ENCODE measurements at regions not wholly inside any gene's neighbourhood (a gene's known extent, or its start where the extent isn't known, plus 50 kb on each side); places are given as distances from the start of the nearest gene placed in this dataset.
"Not testable (repeated sequence)": the region's sequence is repeated elsewhere in the genome, so short reads cannot be mapped to it uniquely, and the experiment has no call there.

- no peak for DNase-seq
Measured at GRCh38 chr11:11755871-11756270, 85.9 kb upstream of the USP47 start.

- DNase-seq = no peak
Measured at GRCh38 chr11:11752679-11753078, 89.1 kb upstream of the USP47 start.

DNA sequence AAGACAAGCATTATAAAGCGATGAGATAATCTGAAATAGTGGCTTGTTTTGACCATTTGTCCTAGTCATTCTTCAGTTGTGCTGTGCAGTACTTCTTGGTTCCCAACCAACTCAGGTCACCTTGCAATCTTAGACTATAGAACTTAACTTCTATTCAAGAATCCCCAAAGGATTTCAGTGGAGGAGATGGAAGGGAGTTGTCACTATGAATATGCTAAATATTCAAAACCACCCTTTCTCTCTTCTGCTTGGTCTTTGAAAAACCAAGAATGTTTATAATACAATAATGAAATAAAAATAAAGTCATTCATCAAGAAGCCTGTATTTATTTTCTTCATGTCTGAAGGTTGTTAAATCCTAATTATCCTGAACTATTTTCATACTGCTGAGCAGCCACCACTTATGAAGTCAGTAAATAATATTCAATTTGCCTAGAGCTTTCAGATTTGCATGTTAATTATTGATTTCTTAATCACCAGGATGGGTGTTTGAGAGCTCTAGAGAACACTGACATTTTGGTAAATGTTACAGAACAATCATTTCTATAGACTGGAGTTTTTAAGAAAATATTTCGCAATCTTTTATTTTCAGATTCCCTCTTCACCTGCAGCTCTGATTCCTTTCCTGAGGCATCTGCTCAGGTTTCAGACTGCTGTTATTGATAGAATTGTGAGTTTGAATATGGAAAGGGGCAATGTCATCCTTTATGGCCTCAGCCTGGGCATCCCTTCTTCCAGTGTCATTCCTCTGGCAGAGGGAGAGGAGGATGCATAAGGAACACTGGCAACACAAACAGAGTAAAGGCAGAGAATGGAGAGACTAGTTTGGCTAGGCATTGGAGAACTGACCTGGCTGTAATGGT, 91.5 kb upstream of the USP47 start:
- DNase-seq = no peak

- no peak for DNase-seq
Measured at GRCh38 chr11:11748706-11749365, 92.9 kb upstream of the USP47 start.

DNA sequence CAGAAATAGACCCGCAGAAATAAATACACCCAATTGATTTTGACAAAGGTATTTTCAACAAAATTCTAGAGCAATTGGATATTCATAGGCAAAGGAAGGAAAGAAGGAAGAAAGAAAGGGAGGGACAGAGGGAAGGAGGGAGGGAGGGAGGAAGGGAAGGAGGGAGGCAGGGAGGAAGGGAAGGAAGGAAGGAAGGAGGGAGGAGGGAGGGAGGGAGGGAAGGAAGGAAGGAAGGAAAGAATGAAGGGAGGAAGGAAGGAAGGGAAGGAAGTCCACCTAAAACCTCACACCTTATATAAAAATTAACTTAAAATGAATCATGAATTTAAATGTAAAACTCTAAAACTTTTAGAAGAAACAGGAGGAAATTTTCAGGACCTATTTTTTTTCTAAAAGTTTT, 94.2 kb upstream of the USP47 start:
- no peak for DNase-seq

DNA sequence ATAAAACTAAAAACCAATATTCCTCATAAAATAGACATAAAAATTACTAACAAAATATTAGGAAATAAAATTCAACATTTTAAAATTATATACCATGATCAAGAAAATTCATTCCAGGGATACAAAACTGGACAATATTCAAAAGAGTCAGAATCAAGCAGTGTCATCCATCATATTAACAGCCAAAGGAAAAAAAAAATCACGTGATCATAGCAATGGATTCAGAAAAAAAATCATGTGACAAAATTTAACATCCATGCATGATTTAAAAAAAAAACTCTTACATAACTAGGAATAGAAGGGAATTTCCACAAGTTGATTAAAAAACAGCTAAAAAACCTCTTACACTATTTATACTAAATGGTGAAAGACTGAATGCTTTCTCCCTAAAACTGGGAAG, 95.3 kb upstream of the USP47 start:
- no peak for DNase-seq

DNA sequence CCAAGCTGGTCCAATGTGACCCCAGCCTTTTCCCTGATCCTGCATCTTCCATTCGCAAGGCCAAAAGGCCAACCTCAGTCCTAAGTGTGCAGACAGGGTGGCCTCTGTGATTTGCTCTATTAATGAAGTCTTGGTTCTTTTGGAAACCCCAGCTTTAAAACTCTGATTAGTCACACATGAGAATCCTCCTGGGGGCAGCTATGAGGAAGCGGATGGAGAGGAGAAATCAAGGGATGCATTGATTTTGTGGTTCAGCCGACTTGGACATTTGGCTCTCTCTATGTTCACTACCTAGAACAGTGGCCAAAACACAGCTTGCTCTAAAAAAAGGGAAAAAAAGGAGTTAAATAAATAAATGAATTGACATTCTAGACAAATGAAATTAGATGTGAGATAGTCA, 98.6 kb upstream of the USP47 start:
- no peak for DNase-seq

DNA sequence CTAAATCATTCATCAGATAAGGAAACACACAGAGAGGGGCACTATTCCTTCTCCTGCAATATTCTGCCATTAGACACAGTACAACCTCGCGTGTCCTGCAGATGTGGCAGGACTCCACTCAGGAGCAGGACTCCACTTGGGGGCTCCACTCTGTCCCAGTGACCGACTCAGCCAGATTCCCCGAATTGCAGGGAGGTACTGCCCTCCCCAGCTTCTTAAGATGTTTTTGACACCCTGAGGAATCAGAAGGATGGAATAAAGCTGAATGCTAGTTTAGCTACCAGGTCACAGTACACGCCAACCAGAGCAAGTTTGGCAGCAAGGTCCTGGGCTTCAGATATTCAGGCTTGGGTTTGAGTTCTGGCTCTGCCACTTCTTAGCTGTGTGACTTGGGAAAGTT, 99.3 kb upstream of the USP47 start:
- DNase-seq = no peak

DNA sequence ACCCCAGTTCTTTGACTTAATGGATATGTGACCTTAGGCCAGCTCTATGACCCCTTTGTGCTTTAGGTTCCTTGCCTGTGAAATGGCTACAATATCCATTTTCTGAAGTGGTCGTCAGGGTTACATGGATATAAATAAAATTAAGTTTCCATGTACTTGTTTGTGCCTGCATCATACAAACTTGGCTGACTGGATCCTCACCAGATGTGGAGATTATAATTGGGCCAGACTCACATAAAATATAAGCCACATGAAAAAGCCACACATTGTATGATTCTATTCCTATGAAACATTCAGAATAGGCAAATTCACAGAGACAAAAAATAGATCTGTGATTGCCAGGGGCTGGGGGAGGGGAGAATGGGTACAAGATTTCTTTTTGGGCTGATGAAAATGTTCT, 100.9 kb upstream of the USP47 start:
- no peak for DNase-seq

DNA sequence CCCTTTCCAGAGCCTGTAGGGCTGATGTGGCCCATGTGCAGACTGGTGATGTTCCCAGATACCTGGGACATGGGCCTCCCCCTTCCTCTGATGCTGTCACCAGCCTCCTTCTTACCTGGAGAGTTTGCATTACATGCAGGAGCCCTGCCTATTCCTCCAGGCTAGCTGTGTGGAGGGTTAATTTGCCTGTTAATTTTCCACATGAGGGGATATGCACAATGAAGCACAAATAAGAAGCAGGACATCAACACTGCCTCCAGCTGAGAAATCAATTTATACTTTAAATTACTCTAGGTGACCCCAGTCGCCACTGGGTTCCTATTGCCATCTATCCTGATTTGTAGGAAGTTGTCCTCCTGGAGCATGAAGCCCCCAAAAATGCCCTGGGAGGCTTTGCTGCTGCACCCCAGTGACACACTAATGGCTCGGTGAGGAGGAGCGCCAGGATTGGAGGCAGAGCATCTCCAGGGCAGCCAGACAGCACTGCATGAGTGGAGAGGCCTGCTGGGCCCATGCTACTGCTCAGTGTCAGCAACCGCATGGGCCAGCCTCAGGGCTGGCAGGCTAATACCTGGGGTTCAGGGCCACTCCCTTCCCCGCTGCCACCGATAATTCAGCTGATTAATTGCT, 101.6 kb upstream of the USP47 start:
- DNase-seq = no peak

DNA sequence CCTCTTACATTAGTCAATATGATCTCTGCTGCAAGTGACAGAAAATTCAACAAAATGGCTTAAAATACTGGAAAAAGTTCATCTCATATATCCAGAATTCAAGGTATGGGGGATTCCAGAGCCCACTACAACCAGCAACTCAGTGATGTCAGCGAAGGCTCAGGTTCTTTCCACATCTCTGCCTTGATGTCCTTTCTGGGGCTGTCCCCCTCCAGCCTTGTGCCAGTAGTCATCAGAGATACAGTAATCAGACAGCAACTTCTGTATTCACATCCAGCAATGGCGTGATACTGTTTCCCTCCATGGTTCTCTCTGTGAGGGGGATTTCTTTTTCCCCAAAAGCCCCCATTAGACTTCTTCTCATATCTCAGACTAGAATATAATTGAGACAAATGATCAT, 103.4 kb upstream of the USP47 start:
- no peak for DNase-seq

DNA sequence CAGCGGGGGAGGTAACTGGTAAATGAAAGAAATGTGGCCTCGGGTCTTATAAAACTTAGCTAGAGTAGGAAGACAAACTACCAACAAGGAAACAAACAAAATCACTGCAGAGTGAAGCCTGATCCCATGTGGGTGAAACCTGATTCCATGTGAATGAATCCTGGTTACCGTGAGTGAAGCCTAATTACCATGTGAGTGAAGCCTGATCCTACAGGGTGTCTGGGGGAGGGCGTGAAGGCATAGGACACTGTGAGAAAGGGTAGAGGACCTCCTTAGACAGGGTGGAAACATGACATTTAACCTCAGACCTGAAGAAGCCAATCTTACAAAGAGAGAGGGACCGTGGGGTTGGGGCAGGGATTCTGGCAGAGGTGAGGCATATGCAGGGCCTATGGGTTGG, 106.2 kb upstream of the USP47 start:
- DNase-seq = no peak

GRCh38 chr11:11733246-11733747, 108.5 kb upstream of the USP47 start:
- no peak for DNase-seq

GRCh38 chr11:11732116-11732515, 109.7 kb upstream of the USP47 start:
- no peak for DNase-seq

DNA sequence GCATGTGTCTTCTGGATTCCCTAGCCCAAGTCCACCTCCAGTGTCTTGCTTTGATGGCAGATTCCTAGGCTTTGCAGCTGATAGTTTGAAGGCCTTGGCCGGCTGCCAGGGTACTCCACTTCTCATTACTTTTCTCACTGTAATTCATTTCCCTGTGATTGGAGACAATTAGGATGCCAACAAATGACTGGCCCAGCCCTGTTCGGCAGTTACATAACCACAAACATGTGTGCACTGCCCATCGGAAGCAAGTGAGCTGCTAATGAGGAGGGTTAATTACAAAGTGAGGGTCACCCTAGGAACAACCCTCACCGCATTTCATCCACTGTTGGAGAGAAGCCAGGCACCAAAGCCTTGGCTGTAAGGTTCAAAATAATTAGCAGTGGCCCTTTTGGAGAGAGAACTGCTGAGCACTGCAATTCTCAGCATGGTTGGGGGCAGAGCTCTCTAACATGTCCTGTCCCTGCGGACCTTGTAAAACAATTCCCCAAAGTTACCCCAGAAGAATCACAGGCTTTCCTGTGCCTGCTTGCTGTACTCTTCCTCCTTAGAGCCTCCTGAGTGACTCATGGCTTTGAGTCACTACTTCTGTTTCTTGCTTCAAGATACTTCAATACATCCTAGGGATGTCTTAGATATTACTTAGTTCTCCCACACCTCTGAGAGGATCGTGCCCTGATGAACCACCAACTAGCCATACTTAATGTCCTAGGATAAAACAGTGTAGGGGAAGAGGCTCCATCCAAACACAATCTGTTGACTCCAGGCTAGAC, 109.7 kb upstream of the GALNT18 start:
- DNase-seq = peak; percentile 23

DNA sequence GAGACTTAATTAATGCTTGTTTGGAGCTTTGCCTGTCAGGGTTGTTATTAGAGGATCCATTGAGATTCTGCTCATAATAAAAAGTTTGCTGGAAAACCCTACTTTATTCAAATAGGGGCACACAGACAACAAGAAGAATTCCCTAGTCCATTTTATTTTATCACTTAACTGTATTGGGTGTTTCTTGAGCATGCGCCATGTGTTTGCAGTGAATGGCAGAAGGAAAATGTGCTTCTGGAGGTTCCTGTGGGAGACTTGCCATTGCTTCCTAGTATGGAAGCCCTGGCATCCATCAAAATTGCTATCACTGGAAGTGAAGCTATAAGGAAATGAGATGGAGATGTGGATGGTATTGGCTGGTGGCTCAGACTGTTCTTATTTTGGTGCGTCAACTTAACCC, 106.6 kb upstream of the GALNT18 start:
- DNase-seq = no peak

GRCh38 chr11:11725438-11725837, 103.6 kb upstream of the GALNT18 start:
- DNase-seq = no peak

- no peak for DNase-seq
Measured at GRCh38 chr11:11724994-11725393, 103.2 kb upstream of the GALNT18 start.

DNA sequence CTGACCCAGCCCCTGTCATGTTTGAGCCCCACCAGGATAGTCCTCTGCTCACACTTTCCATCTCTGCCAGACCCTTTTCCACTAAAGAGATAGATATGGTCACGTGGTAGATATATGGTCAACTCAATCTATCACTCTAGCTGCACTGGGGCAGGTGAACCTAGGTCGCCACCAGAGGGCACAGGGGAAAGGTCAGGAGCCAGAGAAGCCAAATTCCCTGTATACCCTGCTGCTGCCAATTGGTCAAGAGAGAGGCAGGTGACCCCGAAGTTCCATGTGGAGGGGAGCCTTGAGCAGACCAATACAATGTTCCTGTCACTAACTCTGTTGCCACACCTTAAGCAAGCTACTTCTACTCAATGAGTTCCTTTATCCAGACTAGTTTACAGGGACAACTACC, 101.1 kb upstream of the GALNT18 start:
- DNase-seq = no peak

DNA sequence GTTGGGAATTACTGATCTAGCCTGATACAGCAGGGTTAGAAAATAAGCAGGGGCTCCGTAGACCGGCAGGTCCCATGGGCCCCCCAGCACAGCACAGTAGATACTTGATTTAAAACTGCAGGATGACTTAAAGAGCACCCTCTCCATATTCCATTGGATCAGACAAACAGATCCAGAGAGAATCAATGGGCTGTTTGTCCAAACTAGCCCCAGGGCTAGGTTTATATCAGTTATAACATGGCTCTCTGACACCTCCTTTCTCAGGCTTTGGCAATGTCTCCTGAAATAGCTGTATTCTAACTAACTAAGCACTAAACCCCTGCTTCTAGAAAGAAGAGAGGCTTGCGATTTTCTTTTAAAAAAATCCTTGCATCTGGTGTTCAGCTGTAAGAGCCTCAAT, 100.4 kb upstream of the GALNT18 start:
- no peak for DNase-seq

GRCh38 chr11:11718511-11718910, 96.7 kb upstream of the GALNT18 start:
- no peak for DNase-seq

- DNase-seq = no peak
Measured at GRCh38 chr11:11717064-11717725, 95.4 kb upstream of the GALNT18 start.

DNA sequence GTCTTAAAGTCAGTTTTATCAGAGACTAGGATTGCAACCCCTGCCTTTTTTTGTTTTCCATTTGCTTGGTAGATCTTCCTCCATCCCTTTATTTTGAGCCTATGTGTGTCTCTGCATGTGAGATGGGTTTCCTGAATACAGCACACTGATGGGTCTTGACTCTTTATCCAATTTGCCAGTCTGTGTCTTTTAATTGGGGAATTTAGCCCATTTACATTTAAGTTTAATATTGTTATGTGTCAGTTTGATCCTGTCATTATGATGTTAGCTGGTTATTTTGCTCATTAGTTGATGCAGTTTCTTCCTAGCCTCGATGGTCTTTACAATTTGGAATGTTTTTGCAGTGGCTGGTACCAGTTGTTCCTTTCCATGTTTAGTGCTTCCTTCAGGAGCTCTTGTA, 93.3 kb upstream of the GALNT18 start:
- not testable (repeated sequence) for DNase-seq

Measured in femur (tissue), 1 donor.